HG02571 (cell line): ENCODE measurements at regions not wholly inside any gene's neighbourhood (a gene's known extent, or its start where the extent isn't known, plus 50 kb on each side); places are given as distances from the start of the nearest gene placed in this dataset.

Source experiments
- ATAC-seq: cut with Tn5 transposase; IDR thresholded peaks from one replicate; pipeline ENCODE4 v1.9.1; 2021; ENCODE audit warnings: mild to moderate bottlenecking, moderate library complexity; ENCODE audit not compliant: unreplicated experiment

DNA sequence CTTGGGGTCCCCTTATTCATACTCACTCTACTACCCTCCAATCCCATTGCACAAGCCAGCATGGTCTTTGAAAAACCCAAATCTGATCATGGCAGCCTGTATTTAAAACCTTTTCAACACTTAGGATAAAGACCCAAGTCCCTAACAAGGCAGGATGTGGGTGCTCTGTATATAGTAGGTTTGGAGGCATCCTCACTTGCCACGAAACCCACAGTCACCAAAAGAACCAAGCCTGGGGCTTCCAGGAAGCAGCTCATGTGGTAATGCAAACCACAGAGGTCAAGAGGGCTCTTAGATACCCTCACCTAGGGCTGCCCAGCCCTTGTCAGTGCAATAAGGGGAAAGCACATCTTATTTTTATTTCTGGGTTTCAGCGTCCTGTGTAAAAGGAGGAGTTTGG, 218.6 kb upstream of the ASIC2 start:
- ATAC-seq = no peak

- ATAC-seq = no peak
These were observed 219.0 kb upstream of the ASIC2 start for GRCh38 chr17:33512113-33512512.

GRCh38 chr17:33513769-33514168, 220.7 kb upstream of the ASIC2 start:
- ATAC-seq = no peak

- no peak for ATAC-seq
These were observed 221.3 kb upstream of the ASIC2 start for GRCh38 chr17:33514369-33514768.

DNA sequence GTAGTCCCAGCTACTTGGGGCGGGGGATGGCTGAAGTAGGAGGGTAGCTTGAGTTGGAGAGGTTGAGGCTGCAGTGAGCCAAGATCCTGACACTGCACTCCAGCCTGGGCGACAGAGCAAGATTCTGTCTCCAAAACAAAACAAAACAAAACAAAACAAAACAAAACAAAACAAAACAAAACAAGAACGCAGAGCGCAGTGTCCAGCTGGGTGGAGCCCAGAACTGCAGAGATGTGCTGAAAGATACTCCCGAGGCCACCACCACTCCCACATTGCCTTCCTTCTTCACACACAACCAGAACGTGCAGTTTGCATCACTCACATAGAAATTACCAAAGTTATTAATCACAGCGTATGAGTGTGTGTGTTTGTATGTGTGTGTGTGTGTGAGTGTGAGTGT, 222.9 kb upstream of the ASIC2 start:
- ATAC-seq = no peak

DNA sequence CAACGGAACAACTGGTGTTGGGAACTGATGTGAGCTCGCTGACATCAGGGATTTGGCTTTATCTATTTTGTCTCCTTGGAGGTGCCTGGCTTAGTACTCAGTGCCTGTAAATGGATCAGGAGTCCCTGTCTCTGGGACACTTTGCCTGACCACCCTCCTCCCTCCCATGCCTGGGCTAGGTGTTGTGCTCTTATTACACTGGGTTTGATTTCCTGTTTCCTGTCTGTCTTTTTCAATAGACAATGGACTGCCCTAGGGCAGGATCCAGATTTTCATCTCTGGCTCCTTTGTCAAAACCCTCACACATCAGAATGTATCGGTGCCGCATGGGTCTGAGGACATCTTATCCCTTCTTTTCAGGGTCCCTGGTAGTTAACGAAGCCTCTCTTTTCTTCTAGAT, 223.6 kb upstream of the ASIC2 start:
- ATAC-seq = no peak

DNA sequence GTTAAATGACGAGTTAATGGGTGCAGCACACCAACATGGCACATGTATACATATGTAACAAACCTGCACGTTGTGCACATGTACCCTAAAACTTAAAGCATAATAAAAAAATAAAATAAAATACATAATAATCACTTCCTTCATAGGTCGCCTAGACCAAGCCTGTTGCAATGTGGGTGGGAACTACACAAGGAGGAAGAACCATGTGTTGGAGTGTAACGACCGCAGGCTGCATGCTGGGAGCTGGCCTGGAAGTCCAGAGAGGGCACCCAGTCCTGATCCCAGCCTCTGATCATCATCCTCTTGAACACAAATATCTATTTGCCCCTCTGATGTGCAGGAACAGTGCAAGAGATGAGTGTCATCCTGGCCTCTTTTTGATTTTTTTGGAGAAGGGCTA, 224.7 kb upstream of the ASIC2 start:
- no peak for ATAC-seq

GRCh38 chr17:33519692-33520091, 226.6 kb upstream of the ASIC2 start:
- ATAC-seq = no peak

DNA sequence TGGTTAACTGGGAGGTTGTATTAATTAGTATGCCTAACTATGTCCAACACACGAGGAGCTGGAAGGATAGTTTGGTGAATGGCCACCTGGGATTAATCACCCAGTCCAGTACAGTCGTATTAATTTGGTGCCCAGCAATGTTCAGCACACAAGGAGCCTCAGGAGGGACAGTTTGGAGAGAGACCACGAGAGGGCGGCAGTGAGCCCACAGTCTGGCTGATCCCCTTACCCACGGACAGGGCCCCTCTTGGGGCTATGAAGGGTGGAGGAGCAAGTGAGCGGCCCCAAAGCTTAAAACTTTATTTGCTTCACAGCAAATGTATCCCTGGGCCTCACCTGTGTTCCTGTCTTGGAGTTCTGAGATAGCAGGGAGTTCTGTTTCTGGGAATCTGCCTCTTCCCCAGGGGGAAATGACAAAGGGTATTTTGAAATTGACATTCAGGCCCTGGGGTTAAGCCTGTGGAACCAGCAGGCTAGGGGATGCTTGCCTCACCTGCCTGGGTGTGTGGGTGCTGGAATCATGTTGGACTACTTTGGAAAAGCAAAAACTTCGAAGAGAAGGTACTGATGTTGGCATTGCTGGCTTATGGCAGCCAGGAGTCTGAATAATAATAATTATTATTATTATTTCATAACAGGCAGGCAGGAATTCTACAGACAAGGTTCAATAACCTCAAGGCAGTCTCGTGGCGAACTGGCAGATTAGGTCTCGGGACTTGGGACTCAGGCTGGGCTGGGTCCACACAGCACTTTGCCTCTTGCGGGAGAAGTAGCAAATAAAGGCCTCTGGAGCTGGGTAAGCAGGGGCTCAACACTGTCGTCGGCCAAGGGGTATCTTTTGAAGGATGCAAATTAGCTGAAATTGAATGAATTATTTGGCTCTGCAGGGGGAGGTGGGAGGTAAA, 227.6 kb upstream of the ASIC2 start:
- ATAC-seq = no peak

GRCh38 chr17:33521784-33522183, 228.7 kb upstream of the ASIC2 start:
- no peak for ATAC-seq

- ATAC-seq = no peak
These were observed 229.5 kb upstream of the ASIC2 start for GRCh38 chr17:33522623-33523022.

GRCh38 chr17:33523577-33523981, 230.5 kb upstream of the ASIC2 start:
- ATAC-seq = no peak

DNA sequence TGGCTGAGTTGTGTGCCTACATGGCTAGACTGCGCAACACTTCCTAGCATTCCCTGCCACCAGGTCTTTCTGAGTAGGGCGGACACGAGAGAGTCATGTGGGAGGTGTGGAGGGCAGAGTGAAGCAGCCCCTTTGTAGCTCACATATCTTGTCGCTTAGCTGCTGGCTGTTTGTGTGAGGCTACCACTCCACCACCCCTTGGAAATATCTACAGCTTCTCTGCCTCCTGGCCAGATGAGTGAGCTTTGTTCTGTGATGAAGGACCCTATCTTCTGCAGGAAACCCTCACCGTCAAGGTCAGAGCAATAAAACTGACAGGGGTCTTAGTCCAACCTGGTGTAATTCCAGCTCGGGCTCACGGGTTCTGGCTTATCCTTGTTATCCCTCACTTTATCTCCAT, 232.1 kb upstream of the ASIC2 start:
- no peak for ATAC-seq

GRCh38 chr17:33526717-33527116, 233.6 kb upstream of the ASIC2 start:
- ATAC-seq = no peak

- no peak for ATAC-seq
These were observed 234.2 kb upstream of the ASIC2 start for GRCh38 chr17:33527290-33527689.

DNA sequence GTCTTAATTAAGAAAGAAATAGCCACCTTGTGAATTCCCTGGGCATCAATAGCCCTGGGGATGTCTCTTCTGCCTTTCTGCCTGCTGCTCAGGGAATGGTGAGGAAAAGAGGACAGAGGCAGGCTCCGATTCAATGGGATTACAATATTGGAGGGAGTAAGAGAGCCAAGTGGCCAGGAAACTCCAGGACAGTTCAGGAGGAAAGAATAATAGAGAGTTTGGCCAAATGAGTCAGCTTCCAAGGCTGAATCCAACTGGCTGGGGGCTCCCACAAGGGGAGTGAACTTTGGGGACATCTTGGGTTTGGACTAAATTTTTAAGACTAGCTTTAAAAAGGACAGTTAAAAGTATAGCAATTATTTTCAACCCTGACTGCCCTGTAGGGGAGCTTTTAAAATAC, 235.8 kb upstream of the ASIC2 start:
- no peak for ATAC-seq

DNA sequence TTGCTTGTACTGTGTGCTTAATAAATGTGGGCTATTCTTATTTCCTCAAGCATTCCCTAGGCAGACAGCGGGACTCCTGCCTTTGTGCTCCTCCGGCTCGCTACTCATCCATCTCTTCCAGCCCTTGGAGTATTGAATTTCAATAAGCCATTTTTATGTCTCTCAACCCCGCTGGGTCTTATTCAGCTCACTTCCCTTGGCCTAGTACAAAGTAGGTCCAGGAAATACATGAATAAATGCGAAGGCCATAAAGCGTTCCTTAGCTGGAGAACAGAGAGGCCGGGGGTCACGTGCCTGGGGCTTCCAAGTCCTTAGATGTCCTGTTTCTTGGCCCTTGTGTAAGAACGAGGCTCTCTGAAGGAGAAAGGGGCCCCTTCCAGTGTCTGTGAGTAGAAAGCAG, 236.7 kb upstream of the ASIC2 start:
- no peak for ATAC-seq

- no peak for ATAC-seq
These were observed 238.2 kb upstream of the ASIC2 start for GRCh38 chr17:33531311-33531710.

- no peak for ATAC-seq
These were observed 241.0 kb upstream of the ASIC2 start for GRCh38 chr17:33534087-33534486.

DNA sequence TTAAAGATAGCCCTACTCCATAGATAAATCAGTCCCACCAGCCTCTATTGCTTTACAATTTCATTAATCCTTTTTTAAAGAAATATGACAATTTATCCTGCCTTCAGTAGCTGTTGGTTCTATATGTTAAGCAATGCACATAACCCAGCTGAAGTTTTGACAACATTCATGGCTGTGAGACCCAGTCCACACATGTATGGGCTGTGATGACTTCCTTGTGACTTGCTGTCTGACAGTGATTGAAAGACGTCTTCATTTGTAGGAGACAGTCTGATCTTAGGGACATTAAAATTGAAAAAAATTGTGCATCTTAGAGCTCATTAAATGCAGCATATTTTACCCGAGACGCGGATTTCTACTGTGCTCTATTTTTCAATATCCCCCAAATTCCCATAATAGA, 252.0 kb upstream of the ASIC2 start:
- ATAC-seq = no peak

- no peak for ATAC-seq
These were observed 257.2 kb upstream of the ASIC2 start for GRCh38 chr17:33550261-33550660.

GRCh38 chr17:33551075-33551474, 258.0 kb upstream of the ASIC2 start:
- ATAC-seq = no peak

DNA sequence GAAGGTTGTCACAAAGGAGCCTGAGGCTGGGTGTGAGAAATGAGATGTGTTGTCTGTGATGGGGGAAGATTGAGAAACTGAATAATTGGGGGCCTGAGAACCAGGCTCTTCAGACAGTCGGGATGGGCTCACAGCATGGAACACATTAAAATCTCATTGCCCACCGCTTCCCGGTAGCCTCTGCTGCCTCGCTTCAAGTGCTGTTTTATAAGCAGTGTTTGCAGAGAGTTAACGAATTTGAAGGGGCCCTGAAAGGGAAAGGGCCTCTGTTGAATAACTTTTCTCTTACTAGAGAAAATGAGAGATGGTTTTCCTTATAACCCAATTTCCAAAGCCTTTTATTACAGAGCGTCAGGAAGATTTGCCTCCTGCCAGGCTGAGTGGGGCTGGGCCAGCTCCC, 258.8 kb upstream of the ASIC2 start:
- no peak for ATAC-seq
